ENCODE measurements at regions not wholly inside any gene's neighbourhood (a gene's known extent, or its start where the extent isn't known, plus 50 kb on each side); places are given as distances from the start of the nearest gene placed in this dataset.
"Not testable (repeated sequence)": the region's sequence is repeated elsewhere in the genome, so short reads cannot be mapped to it uniquely, and the experiment has no call there.

- DNase-seq (ENCODE audit: low read depth in 2 of 3, low spot score in 1 of 3), result not testable (repeated sequence)
These were observed 189.9 kb upstream of the ETV3 start for GRCh38 chr1:157328120-157328519.

DNA sequence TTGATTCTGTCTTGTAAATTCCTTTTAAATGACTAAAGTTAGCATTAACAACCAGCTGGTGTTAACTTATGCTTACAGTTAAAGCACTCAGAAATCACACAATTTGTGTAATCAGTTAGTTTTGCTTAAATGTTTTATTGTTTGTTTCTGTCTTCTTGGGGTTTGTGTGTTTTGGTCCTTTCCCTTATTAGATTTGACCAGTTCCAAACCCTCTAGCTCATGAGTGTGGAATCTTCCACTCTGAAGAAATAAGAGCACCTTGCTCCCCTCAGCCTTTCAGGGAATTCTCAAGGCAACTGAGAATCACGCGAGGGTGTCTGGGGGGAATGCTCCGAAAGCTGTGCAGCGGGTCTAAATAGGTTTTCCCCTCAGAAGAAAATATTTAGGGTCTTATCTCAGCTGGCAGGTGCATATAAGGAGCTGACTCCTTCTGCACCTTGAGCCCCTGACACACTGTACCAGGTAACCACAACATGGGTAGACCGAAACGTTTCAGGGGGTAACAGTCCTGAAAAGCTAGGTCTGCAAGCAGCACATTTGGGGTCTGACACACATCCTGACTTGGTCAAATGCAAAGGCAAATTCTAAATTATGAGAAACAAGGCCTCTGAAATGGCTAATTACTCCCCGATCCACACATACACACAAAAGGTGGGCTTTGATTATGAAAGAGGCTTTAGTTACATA, 188.1 kb upstream of the ETV3 start:
- DNase-seq (ENCODE audit: low read depth in 2 of 3, low spot score in 1 of 3), result no peak

DNA sequence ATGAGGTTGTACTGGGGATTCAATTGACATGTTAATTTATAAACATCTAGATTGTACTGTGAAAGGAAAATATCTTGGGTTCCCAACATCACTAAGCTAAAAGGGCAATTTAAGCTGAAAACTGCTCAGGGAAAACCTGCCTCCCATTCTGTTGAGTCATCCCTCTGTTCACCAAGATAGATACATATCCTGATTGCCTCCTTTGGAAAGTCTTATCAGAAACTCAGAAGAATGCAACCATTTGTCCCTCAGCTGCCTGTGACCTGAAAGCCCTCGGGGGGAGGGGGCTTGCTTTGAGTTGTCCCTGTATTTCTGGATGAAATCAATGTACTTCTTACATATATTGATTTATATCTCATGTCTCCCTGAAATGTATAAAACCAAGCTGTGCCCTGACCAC, 187.0 kb upstream of the ETV3 start:
- DNase-seq (ENCODE audit: low read depth in 2 of 3, low spot score in 1 of 3), result no peak

GRCh38 chr1:157321972-157322371, 183.8 kb upstream of the ETV3 start:
- not testable (repeated sequence) for DNase-seq (ENCODE audit: low read depth in 2 of 3, low spot score in 1 of 3)

GRCh38 chr1:157319567-157319966, 181.4 kb upstream of the ETV3 start:
- no peak for DNase-seq (ENCODE audit: low read depth in 2 of 3, low spot score in 1 of 3)

DNA sequence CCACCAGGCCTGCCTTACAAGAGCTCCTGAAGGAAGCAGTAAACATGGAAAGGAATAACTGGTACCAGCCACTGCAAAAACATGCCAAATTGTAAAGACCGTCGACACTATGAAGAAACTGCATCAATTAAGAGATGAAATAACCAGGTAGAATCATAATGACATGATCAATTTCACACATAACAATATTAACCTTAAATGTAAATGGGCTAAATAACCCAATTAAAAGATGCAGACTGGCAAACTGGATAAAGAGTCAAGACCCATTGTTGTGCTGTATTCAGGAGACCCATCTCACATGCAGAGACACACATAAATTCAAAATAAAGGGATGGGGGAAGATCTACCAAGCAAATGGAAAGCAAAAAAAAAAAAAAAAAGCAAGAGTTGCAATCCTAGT, 179.0 kb upstream of the ETV3 start:
- DNase-seq (ENCODE audit: low read depth in 2 of 3, low spot score in 1 of 3), result not testable (repeated sequence)

DNA sequence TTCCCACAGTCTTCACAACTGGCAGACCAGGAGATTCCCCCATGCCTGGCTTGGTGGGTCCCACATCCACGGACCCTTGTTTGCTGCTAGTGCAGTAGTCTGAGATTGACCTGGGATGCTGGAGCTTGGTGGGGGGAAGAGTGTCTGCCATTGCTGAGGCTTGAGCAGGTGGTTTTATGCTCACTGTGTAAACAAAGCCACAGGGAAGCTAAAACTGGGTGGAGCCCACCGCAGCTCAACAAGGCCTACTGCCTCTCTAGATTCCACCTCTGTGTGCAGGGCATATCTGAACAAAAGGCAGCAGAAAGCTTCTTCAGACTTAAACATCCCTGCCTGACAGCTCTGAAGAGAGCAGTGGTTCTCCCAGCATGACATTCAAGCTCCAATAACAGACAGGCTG, 177.3 kb upstream of the ETV3 start:
- no peak for DNase-seq (ENCODE audit: low read depth in 2 of 3, low spot score in 1 of 3)

DNA sequence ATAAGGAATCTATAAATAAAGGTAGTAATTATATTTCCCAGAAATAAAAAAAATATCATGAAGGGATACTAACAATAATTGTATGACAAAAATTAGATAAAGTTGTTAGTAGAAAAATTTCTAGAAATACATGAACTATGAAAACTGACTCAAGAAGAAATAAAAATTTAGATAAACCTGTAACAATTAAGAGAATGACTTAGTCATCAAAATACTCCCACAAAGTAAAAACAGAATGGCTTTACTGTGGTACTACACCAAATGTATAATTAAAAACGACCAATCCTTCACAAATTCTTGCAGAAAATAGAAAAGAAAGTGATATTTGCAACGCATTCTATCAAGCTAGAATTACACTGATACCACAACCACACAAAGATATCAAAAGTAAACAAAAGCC, 176.2 kb upstream of the ETV3 start:
- DNase-seq (ENCODE audit: low read depth in 2 of 3, low spot score in 1 of 3), result no peak

GRCh38 chr1:157313240-157313807, 175.1 kb upstream of the ETV3 start:
- no peak for DNase-seq (ENCODE audit: low read depth in 2 of 3, low spot score in 1 of 3)

DNA sequence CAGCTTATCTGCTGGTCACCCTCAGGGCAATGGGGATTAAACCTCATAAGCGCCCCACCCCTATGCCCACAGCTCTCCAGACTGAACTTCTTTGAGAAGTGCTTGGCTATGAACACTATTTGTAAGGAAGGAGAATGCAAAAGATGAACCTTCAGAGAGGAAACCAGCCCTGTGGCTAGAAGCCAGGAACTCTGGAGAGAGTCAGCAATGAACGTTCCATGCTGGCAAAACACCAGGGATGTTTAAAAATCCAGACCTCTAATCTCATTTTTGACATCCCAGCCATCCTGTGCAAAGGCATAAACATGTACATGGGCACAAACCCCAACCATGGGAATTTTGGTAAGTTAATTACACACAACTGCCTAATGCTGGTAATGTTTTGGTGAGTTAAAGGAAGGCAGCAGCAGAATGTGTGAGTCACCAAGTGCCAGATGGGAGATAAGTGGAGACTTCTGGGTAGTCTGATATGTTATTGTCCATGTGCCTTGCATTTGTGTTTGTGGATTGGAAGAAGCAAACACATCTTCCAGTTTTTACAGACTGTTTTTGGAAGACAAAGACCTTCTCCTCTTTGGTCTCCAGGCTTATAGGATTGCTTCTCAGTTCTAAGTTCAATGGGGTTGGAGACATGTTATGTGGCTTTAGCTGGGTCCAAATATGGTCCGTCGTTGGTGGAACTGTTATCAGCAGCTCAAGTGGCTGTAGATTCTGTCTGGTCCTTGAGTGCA, 174.1 kb upstream of the ETV3 start:
- DNase-seq (ENCODE audit: low read depth in 2 of 3, low spot score in 1 of 3), result no peak

- no peak for DNase-seq (ENCODE audit: low read depth in 2 of 3, low spot score in 1 of 3)
These were observed 173.5 kb upstream of the ETV3 start for GRCh38 chr1:157311730-157312081.

DNA sequence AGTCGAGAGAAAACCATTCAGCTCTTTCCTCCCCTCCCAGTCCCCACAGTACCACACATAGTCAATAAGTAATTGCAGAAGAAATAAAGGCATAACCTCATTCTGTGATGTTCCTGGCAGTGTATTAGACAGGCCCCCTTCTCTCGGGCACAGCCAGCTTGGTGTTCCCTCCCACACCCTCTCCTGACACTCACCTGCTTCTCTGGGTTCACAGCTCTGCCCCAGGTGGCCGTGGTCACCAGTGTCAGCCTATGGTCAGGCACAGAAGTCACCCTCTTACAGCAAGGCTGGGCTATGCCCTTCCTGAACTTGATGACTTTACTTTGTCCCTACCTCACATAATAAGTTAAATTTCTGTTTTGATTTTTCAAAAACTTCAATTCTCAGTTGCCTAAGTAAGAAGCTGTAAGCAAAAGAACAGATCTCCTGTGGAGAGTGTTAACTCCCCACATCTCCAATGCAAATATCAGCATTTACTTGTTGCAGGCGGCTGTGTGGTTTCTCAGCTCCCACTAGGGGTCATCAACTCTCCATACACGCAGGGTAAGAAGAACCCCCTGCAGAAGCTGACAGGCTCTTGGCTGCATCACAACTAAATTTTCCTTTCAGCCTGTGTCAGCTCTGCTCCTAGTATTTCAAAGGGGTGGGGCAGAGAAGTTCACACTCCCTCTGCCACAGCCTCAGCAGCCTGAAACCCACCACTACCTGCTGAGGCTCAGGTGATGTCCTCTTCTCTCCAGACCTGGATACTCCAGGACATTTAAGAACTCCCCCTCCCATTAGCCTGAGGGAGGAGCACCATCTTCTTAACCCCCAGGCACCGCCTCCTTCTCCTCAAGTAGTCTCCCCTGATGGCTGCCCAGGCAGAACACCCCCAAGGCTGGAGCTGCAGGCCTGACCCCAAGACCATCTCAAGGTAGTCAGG, 172.9 kb upstream of the ETV3 start:
- DNase-seq (ENCODE audit: low read depth in 2 of 3, low spot score in 1 of 3), result not testable (repeated sequence)

GRCh38 chr1:157310401-157310800, 172.2 kb upstream of the ETV3 start:
- DNase-seq (ENCODE audit: low read depth in 2 of 3, low spot score in 1 of 3), result no peak

- no peak for DNase-seq (ENCODE audit: low read depth in 2 of 3, low spot score in 1 of 3)
These were observed 169.3 kb upstream of the ETV3 start for GRCh38 chr1:157307491-157307890.

- DNase-seq (ENCODE audit: low read depth in 2 of 3, low spot score in 1 of 3), result no peak
These were observed 168.7 kb upstream of the ETV3 start for GRCh38 chr1:157306896-157307295.

GRCh38 chr1:157304271-157304670, 166.1 kb upstream of the ETV3 start:
- DNase-seq (ENCODE audit: low read depth in 2 of 3, low spot score in 1 of 3), result no peak

DNA sequence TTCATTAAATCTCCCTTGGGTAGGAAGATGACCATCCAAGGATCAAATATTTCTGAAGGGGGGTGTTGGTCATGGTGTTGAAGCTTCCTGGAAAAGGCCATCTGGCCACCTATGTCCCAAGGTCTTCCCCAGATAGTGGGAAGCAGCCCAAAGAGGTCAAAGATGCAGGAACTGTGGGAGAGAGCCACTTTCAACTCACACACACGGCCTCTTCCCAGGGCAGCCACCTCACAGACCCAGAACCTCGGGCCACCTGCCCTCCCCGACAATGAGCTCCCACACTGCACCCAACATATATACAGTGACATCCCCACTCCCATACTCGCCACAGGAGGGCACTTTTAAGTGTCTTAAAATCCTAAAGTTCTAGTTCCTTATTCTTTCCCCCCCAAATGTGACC, 164.5 kb upstream of the ETV3 start:
- no peak for DNase-seq (ENCODE audit: low read depth in 2 of 3, low spot score in 1 of 3)

- no peak for DNase-seq (ENCODE audit: low read depth in 2 of 3, low spot score in 1 of 3)
These were observed 164.0 kb upstream of the ETV3 start for GRCh38 chr1:157302199-157302497.

DNA sequence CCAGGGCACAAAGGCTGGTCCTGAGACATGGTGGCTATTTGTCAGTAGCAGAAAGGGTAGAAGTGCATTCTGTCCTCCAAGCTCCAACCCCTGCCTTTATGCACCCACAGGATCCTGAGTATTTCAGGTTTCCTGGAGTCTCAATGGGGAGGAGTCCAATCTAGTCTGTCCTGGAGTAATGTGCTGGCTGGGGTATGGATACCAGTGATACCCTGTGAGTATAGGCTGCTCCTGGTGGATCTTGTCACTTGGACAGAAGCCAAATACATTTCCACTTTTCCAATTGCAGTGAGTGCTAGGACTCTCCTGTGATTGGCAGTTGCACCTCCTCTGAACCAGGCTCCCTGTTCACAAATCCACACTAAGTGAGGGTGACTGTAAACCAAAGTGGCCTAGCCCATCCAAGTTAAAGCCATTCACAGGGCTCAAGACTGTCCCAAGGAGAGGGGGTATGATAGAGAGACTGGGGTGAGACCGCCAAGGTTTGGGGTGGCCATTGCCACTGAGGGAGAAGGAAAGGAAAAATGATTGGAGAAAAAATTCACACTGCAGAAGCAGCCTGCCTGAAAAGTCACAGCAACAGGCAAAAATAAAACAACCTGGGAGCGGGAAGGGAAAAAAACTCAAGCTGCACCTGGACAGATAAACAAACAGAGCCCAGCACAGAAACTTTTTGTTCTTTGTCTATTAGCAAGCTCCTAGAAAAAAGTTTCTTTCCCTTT, 163.4 kb upstream of the ETV3 start:
- no peak for DNase-seq (ENCODE audit: low read depth in 2 of 3, low spot score in 1 of 3)

DNA sequence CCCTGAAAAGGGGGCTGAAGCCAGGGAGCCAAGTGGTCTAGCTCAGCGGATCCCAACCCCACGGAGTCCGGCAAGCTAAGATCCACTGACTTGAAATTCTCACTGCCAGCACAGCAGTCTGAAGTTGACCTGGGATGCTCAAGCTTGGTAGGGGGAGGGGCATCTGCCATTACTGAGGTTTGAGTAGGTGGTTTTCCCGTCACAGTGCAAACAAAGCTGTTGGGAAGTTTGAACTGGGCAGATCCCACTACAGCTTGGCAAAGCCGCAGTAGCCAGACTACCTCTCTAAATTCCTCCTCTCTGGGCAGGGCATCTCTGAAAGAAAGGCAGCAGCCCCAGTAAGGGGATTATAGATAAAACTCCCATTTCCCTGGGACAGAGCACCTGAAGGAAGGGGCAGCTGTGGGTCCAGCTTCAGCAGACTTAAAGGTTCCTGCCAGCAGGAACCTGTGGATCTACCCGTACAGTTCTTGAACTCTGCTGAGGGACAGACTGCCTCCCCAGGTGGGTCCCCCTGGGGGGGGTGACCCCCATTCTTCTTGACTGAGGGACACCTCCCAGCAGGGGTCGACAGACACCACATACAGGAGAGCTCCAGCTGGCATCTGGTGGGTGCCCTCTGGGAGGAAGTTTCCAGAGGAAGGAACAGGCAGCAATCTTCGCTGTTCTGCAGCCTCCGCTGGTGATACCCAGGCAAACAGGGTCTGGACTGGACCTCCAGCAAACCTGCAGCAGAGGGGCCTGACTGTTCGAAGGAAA, 156.4 kb upstream of the ETV3 start:
- DNase-seq (ENCODE audit: low read depth in 2 of 3, low spot score in 1 of 3), result not testable (repeated sequence)

Measured in stimulated activated CD4-positive, alpha-beta T cell treated with anti-CD3 and anti-CD28 coated beads, Interleukin-12 subunit alpha, Interleukin-12 subunit beta, amount 100 ng/mL, for 48 hours (primary cell).